NCI-H524 (cell line): ENCODE measurements at regions not wholly inside any gene's neighbourhood (a gene's known extent, or its start where the extent isn't known, plus 50 kb on each side); places are given as distances from the start of the nearest gene placed in this dataset.
A peak's percentile ranks its signal among the peaks of the same experiment; 100 is the strongest.
"Not testable (repeated sequence)": the region's sequence is repeated elsewhere in the genome, so short reads cannot be mapped to it uniquely, and the experiment has no call there.

Experiments used
- DNase-seq, 2 experiments: peaks; one replicate each; lab custom pipeline; 2025; lab: John Stamatoyannopoulos, UW

DNA sequence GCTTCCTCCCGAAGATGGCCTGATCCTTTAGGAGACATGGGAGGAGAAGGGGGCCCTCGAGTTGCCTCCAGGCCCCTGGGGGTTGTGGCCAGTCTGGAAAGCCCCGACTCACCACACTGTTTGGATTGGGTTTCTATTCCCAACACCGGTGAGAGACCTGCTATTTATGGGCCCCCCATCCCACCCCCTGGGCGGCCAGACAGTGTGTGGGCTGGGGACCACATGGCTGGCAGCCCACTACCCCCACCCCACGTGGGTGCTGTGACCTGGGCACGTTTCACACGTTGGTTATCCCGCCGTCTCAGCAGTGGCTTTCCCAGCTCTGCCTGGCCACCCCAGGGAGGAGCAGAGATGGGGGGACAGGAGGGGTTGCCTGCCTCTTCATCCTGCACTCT, 116.1 kb downstream of the VEGFA start:
- no peak for DNase-seq

DNA sequence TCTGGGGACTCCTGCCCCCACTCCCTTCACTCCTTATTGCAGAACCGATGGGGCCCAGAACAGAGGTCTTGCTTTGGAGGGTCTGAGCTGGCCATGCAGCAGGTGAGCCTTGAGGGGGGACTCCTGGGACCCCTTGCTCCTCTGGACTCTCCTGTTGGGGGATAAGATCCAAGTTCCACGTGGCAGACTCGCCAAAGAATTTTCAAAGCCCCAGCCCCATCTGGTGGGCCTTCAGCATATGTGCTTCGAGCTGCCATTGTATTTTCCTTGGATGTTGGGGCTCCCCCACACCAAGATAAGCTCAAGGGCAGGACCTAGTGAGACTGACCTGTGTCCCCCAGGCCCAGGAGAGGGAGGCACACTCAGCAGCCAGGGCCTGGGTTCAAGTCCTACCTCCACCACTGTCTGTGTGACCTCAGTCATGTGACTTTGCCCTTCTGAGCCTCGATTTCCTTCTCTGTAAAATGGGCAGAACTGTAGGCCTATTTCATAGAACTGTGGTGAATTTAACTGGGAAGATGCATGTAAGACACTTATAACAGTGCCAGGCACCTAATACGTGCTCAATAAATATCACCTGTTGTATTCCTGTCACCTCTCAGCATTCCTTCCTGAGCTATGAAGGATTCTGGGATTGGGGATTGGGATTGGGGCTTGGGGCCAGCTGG, 115.5 kb downstream of the VEGFA start:
- peak in 1 of 2 experiments; percentile 68 for DNase-seq

DNA sequence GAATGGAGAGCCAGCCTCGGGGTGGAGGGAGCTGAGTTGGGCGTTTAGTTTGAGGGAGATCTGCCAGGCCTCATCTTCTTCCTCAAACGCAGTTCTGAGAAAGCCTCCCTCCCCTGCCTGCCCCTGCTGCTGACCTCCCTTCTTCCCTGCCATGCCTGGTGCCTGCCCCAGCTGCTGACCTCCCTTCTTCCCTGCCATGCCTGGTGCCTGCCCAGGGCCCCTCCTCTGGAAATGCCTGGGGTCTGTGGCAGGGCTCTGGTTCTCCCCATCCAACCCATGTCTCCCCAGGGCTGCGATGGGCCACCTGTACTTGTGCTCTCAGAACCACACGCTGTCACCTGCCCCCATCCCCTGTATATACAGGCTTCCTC, 114.6 kb downstream of the VEGFA start:
- no peak for DNase-seq

DNA sequence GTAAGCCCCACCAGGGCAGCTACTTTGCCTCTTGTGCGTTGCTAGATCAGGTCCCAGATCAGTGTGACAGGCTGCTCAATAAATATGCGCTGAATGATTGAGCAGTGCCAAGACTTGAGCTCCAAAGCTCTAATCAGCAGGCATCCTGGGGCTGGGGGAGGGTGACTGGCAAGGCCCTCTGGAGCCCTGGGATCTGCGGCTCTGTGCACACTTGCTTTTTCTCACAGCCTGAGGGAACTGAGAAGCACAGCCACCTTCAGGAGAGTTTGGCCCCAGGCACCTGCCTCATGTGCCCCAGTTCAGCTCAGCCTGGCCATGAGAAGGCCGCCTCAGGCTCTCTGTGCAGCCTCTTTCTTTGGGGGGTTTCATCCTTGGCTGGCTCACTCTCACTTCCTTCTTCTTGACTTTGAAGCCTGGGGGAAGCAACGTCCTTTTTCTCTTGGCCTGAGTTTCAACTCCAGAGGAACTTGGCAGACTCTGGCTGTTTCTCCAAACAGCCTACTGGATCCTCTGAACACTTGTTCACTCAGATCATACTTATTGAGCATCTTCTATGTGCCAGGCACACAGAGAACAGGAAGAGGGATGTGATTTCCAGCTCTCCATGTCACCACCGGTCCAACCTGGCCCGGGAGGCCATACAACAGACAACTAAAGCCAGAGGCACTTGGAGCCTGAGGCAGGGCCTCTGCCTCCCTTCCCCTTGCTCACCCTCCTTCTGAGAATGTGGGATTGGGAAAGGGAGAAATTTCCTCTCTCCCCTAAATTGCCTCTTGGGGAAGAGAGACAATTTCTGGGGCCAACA, 114.0 kb downstream of the VEGFA start:
- peak in 1 of 2 experiments; percentile 22 for DNase-seq

DNA sequence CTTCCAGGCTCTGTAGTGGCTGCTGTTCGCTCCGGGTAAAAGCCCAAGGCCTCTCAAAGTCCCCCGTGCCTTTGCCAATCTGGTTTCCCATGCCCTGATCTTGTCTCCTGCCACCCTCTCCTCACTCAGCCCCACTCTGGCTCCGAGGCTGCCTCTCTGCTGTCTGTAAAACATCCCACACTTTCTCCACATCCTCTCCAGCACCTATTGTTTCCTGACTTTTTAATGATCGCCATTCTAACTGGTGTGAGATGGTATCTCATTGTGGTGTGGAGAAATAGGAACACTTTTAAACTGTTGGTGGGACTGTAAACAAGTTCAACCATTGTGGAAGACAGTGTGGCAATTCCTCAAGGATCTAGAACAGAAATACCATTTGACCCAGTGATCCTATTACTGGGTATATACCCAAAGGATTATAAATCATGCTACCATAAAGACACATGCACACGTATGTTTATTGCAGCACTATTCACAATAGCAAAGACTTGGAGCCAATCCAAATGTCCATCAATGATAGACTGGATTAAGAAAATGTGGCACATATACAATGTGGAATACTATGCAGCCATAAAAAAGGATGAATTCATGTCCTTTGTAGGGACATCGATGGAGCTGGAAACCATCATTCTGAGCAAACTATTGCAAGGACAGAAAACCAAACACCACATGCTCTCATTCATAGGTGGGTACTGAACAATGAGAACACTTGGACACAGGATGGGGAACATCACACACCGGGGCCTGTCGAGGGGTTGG, 112.9 kb downstream of the VEGFA start:
- DNase-seq, result not testable (repeated sequence)

DNA sequence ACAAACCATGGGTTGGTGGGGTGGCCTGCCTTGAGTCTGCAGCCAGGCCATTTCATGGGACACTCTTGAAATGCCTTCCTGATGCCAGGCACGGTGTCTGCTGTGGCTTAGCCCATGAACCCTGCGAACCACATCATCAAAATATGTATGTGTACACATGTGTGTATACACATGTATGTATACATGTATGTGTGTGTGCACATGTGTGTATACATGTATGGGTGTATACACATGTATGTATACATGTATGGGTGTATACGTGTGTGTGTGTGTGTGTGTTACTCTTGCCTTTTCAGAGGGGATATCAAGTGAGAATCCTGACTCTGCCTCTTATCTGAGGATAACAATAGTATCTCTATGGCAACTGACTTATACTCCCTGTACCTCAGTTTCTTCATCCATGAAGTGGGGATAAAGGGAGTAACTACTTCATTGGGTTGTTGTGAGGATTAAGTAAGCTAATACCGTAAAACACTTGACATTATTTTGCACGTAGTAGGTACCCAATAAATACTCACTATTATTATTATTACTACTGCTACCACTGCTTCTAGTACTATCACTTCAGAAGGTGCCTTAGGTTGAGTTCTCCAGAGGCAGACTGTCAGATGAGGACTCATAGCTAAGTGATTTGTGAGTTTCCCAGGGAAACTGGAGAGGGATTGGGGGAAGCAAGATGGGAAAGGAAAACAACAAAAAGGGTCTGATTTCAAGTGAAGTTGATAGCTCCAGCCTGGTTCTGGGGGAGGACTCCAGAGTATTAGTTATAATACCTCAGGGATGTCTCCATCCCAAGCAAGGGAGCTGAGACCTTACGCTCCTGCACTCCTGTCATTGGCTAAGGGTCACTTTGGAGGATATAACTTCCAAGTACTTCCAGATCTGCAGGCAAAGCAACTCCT, 110.5 kb downstream of the VEGFA start:
- no peak for DNase-seq

DNA sequence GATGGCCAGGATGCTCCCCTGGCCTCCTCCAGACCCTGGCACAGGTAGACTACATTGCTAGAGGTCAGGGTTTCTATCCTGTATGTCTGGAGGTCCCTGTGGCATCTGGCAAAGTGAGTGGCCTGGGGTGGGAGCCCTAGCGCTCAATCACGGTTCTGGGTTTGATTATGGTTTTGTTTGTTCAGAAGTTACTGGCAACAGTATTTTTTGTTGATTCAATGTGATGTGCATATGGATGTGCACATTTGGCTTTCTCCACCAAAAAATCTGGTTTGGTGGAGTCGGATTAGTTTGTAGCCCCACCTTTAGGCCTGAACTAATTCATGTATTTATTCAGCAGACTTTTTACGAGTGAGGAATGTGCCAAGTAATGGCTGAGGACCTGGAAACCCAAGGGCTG, 109.7 kb downstream of the VEGFA start:
- no peak for DNase-seq

DNA sequence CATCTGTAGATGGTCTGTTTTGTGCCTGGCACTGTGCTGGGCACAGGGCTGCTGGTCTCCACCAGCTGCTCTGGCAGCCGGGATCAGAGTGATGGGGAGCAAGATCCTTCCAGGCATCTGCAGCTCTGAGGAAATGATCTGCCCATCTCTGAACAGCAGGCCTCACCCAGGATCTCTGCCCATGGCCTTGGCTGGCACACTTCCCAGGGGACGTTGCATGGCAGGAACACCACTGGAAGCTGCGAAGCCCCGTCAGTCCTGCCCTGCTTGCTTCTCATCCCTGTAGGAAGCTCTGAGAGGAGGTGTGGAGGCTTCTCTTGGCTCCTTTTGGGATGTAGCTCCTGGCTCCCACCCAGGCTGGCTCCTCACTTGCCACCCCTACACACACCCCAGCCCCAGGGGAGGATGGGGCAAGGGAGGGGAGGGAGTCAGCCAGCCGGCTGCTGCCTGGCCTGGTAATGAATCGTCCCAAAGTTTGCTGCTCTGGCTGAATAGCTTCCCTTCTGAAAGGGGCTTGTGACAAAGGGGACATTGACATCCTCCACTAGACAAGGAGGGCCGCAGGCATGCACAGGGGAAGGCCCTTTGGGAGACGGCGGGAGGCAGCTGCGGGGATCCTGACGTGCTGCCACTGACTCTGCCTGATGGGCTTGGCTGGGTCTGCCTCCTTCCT, 108.9 kb downstream of the VEGFA start:
- peak in 1 of 2 experiments; percentile 34 for DNase-seq

DNA sequence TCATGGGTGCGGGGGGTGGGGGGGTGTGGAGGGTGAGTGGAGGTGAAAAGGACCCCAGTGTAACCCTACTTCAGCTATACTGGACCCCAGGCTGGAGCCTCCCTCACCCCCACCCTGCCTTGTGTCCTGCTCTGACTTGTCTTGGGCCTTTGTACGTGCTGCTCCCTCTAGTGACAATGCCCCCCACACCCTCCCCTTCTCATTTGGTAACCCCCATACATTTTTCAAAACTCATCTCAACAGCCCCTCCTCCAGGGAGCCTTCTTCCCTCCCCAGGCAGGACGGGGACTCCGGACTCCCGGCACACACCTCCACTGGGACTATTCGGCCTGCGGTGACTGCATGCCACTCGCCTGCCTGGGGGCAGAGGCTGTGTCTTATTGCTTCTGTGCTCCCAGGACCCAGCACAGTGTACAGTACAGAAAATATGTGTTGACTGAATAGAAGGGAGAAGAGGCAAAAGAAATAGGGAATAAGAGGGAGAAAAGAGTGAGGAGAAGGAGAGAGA, 108.2 kb downstream of the VEGFA start:
- DNase-seq, result no peak

DNA sequence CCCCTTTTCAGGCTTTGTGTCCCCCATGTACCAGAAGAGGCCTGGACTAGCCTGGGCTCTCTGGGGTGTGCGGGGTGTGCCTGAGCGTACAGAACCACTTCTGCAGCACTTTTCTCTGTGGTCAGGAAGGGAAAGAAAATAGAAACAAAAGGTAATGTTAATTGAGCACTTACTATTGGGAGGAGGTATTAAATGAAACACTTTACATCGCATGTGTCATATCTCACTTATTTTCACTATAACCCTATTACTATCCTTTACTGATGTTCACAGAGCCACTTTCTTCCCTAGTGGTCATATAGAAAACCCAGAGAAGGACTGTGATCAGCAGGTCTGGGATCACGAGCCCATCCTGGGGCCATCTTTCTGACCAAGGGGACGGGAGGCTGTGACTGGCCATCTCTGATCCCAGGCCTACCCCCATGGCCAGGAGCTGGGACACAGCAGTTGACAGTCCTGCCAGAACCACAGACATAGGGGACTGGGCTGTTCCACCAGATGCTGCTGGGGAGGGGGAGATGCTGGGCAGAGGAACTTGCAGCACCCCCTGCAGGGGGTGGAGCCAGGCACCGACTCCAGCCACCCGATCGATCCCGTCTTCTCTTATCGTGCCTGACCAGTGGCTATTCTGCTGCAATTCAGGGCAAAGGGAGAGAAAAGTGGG, 107.6 kb downstream of the VEGFA start:
- DNase-seq, result no peak

DNA sequence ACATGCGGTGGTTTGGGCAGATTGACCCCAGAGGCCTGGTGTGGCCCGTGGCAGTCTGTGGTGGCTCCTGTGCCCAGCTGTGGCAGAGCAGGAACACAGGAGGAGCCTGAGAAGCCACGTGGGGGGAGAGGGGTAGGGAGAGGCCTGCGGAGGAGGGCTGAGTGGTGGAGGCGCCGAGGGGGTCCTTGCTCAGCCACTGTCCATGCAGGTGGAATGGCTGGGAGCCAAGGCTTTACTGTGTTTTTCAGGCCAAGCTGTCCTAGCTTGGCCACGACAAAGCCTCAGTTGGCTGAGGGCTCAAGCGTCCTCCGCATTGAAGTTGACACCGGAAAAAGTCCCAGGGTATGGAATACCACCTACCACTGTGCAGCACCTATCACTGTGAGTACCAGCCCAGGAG, 107.0 kb downstream of the VEGFA start:
- DNase-seq, result no peak

DNA sequence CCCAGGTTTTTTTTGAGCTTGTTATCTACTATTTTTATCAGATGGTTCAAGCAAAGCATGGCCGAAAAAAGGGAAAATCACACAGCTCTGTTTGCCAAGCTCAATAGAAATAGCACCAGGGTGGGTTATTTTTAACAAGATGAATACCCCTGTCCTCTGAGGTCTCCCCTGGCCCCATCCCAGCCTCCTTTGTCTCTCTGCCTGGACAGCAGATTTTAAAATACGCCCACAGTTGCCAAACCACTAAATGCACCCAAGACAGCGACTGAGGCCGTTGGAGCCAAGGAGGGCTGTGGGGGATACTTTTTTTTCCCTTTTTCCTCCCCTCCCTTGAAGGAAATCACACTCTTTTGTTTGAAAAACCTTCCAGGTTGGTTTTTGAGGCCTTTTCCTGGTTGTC, 106.6 kb downstream of the VEGFA start:
- DNase-seq, result no peak

DNA sequence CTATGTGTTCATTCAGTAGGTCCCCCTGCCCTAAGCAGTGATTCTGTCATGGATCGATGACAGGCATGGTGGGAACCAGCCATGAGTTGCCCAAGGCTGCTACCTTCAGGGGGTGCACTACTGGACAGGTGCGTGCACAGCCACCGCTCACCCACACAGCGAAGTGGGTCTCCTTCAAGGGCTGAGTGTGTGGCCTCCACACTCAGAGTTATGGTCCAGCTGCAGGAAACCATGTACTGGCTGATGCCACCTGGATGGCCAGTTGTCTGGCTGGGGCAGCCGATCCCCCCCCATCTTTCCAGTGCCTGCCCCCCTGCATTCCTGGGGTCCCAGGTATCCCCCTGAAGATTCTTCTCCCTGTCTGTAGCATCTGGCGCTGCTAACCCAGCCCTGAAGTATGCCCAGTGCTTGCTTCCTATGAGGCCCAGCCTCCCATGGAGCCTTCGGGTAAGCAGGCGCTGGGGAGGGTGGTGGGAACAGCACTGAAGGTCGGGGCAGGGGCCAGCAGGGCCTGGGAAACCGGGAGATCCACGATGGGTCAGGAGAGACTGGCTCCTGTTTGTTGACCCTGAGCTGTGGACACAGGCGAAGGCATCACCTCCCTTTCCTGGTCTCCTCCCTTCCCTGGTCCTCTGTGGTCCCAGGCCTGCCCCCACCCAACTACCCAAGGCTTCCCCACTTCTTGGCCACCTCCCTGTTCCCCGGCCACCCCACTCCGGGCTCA, 106.0 kb downstream of the VEGFA start:
- DNase-seq, result no peak

DNA sequence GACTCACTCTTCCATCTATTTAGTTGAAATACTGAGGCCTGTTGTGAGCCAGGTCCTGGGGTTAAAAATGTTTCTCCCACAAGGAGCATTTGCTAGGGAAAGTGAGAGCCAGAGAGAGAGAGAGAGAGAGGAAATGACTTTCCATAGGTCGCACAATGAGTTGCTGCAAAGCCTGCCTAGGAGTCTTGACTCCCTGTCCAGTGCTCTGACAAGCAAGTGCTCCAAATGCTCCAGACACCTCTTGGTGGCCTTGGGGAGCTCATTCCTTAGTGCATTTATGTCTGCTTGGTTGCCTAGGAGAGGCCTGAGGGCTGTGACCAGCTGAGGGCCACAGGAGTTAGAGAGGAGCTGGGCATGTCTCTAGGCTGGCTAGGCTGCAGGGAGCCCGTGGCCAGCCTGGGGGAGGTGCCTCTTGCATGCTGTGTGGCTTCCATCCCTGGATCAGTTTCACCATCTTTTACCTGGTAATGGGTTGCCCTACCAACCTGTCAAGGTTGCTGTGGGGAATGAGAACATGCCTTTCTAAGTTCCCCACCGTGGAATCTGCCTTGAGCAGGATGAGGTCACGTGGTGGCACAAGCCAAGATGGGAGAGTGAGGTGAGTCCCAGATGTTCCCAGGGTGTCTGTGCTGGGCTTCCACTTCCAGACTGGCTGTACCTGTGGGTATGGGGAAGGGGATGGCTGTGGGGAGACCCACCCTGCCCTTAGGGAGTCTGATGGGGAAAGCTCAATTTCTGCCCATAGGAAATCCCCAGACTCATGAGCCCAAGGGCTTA, 105.0 kb downstream of the VEGFA start:
- no peak for DNase-seq

DNA sequence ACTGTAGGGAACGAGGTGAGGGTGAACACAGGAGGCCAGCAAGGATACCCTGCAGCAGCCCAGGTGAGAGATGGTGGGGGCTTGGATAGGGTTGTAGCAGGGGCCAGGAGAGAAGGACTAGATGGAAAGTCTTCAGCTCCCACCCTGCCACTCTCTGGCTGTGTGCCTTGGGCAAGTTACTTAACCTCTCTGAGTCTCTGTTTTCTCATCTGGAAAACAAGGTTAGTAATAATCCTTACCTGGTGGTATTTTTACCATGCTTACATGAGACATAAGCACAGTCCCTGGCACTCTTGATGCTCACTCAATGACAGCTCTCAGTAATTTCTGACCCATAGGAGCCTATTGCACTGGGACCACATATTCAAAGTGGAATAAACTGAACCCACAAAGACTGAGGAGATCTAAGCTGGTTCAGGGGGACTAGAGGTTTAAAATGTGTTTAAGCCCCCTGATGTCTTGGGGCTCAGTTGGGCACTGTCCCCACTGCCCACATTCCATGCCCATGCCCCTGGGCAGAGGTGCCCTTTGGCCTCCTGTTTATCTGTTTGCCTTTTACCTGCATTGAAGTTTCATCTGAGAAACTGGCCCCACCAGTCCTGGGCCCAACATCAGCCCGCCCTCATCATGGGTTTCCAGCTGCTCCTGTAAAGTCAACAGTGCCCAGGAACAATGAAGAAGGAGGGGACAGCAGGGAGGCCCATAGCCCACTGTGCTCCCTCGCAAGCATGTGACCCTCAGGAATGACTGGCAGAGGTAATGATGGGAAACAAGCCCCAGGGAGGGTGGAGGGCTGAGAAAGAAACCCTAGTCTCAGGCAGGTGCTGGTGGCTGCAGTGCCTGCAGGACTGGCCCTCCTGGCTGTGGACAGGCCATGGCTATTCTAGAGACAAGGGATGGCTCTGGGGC, 104.0 kb downstream of the VEGFA start:
- no peak for DNase-seq

DNA sequence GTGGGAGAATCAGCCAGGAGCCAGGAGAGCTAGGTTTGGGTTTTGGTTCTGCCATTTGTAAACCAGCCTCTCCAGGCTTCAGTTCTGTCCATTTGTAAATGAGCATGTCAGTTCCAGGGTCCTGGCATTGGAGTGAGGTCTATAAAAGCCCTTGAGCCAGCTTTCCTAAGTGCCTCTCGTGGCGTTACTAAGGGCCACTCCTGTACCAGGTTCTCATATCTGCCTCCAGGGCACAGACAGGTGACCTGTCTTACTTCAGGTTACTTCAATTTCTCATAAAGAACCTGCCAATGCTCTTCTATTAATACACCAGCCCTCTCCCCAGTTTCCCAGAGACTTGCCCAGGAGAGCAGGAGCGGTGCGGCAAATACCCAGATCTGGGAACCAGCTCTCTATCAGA, 101.9 kb downstream of the VEGFA start:
- DNase-seq, result no peak

DNA sequence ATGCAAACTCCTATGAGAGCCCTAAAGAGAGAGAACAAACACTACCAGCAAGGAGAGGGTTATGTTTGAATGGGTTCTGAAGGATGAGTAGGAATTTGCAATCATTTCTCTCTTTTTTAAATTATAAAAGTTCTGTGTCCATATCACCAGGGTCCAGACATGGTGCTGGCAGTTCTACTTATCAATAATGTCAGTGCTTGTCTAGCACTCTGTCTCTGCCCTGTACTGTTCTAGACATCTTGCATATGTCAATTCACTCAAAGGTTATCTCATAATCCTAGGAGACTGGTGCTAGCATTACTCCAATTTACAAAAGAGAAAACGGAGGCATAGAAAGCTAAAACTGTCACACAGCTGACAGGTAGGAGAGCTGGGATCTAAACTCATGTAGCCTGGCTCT, 101.3 kb downstream of the VEGFA start:
- DNase-seq, result no peak

DNA sequence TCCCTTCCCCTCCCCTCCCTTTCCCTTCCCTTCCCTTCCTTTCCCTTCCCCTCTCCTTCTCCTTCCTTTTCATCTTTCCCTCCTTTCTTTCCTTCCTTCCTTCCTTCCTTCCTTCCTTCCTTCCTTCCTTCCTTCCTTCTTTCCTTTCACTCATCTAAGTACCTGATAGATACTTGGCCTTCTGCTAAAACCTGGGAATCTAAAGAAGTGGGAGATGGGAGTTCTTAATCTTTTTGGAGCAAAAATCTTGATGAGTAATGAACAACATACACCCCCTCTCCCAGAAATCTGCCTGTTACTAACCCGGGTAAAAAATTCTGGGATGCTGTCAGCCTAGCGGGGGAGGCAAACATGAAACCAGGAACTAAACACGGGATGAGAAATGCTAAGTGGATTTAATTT, 100.7 kb downstream of the VEGFA start:
- peak in 1 of 2 experiments; percentile 11 for DNase-seq
